ENCODE measurements at regions not wholly inside any gene's neighbourhood (a gene's known extent, or its start where the extent isn't known, plus 50 kb on each side); places are given as distances from the start of the nearest gene placed in this dataset.
"Not testable (repeated sequence)": the region's sequence is repeated elsewhere in the genome, so short reads cannot be mapped to it uniquely, and the experiment has no call there.

DNA sequence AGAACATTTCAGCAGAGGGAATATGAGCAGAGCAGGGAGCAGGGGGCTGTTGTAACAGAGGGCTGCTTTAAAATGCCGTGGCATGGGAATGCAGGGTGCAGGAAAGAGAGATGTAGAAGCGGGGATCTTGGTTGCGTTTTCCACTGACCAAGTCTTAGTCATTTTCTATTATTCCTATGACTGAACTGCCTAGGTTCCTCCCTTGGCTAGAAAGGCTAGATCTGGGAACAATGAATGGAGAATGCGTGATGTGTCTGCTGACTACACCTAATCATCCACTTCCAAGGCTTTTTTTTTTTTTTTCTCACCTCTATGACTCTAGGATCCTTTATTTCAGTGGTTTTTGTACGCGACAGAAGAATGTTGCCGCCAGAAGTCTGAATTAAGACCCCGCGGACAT lies 607.4 kb upstream of the TBL1XR1 start:
- no peak for DNase-seq (ENCODE audit: low read depth in 2 of 2)

DNA sequence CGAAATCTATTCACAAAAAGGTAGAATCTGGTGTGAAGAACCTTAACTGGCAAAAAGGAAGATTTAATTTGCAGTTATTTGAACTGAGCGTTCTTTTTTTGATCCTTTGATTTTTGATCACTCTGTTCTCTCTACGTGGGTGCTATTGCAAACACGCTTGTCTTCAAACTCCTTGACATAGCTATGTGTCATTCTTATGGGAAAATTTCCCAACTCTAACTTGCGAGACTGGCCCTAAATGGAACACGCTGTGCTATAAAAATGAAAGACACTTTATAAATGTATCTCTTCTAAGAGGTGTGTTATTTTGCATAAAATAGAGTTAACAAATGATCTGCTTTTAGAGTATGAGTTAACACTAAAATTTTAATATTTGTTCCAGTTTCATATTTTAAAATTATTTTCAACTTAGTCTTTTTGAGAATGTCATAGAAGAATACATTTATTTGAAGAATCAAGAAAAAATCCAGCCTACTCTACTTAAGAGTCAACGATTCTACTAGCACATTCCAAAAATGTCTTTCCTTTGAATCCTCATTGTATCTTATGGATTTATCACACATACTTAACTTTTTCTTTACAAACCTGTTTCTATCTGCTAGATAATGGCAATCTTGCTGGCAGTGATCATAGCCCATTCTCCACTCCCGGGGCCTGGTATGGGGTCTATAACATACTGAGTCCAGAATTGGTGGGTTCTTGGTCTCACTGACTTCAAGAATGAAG lies 610.0 kb upstream of the TBL1XR1 start:
- DNase-seq (ENCODE audit: low read depth in 2 of 2): no peak

DNA sequence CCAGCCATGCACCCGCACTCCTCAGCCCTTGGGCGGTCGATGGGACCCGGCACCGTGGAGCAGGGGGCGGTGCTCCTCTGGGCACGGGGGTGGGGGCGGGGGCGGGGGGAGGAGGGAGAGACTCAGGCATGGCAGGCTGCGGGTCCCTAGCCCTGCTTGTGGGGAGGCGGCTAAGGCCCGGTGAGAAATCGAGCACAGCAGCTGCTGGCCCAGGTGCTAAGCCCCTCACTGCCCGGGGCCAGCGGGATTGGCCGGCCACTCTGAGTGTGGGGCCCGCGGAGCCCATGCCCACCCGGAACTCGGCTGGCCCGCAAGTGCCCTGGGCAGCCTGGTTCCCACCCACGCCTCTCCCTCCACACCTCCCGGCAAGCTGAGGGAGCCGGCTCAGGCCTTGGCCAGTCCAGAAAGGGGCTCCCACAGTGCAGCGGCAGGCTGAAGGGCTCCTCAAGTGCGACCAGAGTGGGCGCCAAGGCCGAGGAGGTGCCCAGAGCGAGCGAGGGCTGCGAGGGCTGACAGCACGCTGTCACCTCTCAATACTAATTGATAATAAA lies 611.7 kb upstream of the TBL1XR1 start:
- not testable (repeated sequence) for DNase-seq (ENCODE audit: low read depth in 2 of 2)

DNA sequence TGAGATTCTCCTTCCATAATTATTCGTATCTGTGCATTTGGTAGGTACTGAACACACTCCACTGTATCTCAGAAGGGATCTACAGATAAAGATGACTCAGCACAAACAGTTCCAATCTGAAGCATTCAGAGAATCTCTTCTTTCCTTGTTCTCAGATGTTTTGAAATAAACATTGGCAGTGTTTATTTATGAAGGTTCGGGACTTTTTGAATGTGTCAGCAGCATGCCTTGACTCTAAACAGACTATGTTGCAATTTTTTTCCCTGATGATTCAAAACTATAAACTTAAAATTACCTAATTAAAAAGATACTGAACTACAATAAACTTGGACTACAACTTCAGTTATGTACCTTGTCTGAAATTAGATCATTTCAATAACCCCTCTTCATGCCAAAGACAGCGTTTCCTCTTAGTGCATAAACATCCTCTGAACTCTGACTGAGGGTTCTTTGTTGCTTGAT lies 612.9 kb upstream of the TBL1XR1 start:
- DNase-seq (ENCODE audit: low read depth in 2 of 2): peak; percentile 86 to 91

DNA sequence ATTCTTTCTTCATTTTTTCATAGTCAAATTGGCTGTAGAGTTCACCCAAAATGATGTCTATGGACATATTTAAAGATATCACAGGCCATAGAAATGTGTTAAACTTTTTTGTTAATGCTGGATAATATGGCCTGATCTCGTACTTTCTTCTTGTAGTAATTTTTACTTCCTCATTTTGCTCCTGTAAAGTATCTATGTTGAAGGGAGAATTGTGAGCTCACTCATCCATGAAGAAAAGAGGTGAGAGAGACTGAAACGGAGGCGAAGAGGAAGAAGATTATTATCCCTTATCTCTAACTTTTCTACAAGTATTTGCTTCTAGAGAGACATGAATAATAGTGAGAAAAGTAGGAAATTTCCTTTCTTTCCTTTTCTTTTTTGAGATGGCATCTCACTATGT lies 613.8 kb upstream of the TBL1XR1 start:
- no peak for DNase-seq (ENCODE audit: low read depth in 2 of 2)

DNA sequence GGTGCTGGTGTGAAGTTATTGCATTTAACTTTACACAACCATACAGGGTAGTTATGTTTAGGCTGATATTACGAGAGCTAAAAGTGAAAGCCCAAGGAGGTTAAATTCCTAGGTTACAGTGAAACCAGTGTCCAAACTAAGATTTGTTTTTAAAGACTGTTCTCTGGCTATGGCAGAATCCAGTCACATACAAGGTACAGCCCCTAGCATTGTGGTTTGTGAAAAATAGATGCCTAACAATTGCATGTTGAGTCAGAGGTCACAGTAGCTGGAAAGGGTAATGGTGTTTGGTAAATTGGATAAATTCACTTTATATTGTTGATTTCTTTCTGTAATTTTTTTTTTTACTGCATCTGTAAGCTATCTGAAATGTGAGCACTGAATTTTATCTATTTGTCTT lies 614.6 kb upstream of the TBL1XR1 start:
- DNase-seq (ENCODE audit: low read depth in 2 of 2): peak; percentile 34 to 49

DNA sequence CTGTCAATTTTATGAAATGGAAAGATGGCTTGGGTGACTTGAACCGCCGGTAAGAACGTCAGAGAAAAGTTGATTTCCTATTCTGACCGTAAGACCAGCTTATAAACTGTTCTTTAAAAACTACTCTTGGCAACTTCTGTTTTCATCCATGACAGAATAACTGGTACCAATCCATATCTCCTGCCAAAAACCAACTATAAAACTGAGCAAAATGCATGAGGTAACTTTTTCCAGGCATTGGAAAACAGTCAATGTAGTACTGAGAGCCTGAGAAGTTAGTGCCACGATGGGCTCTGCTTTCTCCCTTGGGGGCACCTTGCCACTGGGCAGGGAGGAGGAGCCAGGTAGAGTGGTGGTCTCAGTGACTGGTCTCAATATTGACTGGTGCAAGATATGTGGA lies 615.2 kb upstream of the TBL1XR1 start:
- DNase-seq (ENCODE audit: low read depth in 2 of 2): peak in 1 of 2 donors; percentile 83

DNA sequence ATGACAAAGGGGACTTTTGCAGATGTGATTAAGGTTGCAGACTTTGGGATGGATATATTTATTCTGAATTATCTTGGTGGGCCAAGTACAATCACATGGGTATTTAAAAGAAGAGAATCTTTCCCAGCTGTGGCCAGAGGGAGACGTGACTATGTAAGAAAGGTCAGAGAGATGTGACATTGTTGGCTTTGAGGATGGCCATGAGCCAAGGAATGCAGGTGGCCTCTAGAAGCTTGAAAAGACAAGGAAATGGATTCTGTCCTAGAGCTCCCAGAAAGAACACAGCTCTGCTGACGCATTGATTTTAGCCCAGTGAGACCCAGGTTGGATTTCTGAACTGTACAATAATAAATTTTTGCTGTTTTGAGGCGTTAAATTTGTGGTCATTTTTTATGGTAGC lies 616.0 kb upstream of the TBL1XR1 start:
- peak; percentile 57 to 96 for DNase-seq (ENCODE audit: low read depth in 2 of 2)

DNA sequence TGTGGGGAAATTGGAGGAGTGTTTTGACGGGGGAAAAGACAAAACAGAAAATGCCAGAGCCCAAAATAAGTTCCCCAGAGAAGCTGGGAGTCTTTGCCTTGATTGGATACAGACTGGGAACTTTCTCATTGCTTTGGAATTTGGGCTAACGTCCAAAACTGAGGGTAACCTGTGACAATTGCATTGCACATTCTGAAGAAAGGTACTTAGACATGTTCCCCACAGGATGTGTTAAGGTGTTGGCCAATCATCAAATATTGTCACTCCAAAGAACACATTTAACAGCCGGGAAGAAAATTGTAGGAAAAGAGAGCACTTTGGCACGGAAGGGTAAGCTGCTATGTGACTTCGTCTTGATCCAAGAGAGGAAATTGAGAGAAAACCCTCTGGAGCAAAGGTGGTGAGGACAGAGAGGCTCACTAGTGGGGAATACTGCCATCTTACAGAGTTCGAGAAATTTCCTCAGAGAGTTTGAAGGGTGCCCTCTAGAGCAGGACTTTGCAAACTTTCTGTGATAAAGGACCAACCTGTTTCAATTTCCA lies 619.5 kb upstream of the TBL1XR1 start:
- DNase-seq (ENCODE audit: low read depth in 2 of 2): peak in 1 of 2 donors; percentile 79

DNA sequence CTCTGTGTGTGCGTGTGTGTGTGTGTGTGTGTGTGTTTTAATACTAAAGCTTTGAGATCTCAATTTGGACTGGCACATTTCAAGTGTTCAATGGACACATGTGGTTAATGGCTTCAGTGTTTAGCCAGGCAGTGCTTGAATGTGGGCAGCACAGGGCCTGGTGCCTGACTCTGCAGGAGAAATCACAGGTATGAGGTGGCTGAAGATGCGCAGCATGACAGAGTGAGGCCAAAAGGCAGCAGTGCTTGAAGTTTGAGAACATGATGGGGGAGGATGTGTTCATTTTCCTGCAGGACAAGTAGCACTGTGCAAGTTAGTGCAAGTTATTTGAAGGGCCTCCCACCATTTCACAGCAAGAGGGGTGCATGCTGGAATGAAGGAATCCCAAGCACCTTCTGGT lies 620.5 kb upstream of the TBL1XR1 start:
- DNase-seq (ENCODE audit: low read depth in 2 of 2): no peak

DNA sequence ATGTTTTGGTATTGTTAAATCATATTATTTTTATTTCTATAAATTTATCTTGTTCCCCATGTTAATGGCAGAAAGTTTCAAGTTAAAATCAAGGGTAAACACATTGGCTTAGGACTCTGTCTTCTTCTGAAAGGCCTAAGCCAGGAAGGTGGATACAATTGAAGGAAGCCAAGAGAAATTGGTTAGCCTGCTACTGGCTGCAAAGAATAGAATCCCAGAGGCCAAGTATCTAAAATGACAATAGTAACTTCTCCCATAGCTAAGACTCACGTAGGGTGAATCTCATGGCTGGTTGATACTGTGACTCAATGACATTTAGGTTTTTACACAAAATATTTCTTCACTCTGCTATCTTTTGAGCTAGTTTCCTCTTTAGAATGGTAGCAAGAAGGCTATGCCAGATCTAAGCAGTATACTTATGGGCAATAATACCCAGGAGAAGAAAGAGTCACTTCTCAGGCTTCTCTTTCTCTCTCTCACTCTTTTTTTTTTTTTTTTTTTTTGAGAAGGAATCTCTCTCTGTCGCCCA lies 621.5 kb upstream of the TBL1XR1 start:
- DNase-seq (ENCODE audit: low read depth in 2 of 2): peak in 1 of 2 donors; percentile 62

DNA sequence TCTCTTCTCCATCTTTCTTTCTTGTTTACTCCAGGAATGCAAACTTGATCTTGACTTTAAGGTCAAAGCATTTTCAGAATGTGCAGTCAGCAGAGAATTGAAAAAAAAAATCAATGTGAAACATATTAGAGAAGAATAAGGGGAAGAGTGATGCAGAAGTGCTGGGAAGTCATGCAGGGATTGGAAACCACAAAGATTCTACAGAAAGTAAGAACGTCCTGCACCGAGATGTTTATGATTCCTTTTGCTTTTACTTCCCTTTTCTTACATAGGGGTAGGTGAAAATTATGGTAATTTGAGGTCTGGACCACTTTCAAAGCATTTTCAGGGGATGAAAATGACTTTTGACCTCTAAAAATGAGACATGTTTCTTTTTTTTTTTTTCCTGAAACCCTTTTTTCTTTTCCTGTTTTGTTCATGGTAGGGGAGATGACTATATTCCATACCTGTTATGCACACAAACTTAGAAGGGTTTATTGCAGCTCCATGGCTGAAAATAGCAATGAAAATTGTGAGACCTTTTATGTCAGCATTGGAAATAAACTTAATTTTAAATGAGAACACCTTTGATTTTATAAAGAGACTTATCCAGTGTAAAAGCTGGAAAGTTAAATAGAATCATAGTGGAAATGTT lies 623.5 kb upstream of the TBL1XR1 start:
- DNase-seq (ENCODE audit: low read depth in 2 of 2): peak in 1 of 2 donors; percentile 19

DNA sequence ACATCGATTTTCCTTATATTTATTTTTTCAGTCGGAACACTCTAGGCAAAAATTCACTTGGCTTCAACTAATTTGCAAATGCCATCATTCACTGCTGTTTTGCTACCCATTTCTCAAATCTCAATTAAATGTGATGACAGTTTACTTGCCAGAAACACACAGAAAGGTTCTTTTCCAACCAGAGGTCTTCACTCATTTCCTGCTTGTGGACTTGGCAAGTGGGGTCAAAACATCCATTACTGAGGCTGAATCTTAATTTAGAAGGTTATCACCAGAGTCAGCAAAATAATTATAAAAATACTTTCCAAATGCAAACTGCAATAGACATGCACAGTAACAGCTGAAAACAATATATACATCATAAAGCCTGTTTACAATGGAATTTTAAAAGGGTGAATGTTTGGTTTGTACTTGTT lies 625.4 kb upstream of the TBL1XR1 start:
- peak in 1 of 2 donors; percentile 29 for DNase-seq (ENCODE audit: low read depth in 2 of 2)

DNA sequence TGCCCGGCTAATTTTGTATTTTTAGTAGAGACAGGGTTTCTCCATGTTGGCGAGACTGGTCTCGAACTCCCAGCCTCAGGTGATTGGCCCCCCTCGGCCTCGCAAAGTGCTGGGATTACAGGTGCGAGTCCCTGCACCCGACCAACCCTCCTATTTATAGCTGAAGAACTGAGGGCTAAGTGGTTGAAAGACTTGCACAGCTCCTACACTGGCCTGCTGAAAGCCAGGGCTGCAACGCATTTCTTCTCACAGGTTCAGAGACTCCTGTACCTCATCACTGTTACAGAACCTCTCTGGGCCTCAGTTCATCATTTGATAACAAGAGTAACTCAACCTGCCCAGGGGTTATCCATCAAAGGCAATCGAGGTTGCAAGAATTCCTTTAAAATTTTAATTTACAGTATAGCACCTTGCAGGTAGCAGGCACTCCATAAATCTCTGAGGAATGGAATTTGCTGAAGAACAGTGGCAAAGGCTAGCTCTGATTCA lies 626.5 kb upstream of the TBL1XR1 start:
- DNase-seq (ENCODE audit: low read depth in 2 of 2): no peak

DNA sequence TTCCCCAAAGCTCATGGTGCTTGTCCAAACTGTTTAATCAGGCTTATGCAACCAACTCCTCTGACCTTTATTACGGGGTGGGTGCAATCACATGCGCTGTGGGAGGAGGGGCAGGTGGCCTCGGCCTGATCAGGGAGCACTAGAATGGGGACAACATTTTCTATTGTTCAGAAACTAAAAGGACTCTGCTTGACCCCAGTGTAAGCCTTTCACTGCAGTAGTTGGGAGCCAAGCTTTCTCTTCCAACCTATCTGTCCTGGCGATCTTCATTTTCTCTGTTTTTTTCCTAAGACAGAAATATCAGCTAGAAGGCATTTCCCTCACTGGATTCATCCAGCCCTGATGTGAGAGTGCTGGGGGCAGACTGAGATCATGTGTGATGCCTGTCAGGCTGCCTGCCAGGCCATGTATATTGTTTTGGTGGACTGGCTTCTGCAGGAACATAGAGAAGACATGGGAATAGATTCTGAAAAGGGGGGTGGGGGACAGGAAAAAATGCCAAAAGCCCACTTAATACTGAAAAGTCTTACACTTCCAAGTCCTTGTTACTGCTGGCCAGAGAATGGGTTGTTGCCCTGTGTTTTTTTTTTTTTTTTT lies 627.0 kb upstream of the TBL1XR1 start:
- peak; percentile 89 to 96 for DNase-seq (ENCODE audit: low read depth in 2 of 2)

DNA sequence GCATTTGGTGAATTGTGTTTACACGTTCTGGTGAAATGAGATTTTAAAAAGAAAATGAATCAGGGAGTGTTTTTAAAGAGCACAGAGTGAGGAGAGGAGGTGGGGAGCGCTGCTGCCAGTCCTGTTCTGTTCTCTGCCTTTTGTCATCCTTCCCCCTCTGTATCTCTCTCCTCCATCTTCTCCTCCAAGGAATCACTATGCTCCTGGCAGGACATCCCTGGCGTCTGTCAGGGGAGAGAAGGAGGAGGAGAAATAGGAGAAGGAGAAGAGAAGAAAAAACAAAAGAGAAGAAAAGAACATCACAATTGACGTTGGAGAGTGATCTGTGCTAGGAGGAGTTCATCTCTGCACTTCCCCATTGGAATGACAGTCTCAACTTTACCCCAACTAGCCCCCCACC lies 627.6 kb upstream of the TBL1XR1 start:
- DNase-seq (ENCODE audit: low read depth in 2 of 2): no peak

DNA sequence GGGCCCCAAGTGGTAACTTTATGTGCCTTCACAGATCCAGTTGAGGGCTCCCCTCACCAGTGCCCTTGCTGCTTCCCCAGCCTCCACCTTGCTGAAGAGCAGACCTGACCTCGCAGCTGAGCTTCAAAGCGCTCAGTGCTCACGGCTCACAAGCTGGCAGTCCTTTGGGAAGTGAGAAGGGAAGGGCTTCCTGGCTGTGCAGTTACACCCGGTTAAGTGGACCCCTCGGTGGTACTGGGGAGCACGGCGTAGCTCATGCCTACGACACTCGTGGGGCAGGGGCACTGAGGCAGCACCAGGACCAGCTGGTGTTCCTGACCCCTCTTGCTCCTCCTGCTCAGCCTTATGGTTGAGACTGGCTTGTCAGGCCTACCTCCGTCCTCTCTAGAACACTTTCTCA lies 629.0 kb upstream of the TBL1XR1 start:
- no peak for DNase-seq (ENCODE audit: low read depth in 2 of 2)

DNA sequence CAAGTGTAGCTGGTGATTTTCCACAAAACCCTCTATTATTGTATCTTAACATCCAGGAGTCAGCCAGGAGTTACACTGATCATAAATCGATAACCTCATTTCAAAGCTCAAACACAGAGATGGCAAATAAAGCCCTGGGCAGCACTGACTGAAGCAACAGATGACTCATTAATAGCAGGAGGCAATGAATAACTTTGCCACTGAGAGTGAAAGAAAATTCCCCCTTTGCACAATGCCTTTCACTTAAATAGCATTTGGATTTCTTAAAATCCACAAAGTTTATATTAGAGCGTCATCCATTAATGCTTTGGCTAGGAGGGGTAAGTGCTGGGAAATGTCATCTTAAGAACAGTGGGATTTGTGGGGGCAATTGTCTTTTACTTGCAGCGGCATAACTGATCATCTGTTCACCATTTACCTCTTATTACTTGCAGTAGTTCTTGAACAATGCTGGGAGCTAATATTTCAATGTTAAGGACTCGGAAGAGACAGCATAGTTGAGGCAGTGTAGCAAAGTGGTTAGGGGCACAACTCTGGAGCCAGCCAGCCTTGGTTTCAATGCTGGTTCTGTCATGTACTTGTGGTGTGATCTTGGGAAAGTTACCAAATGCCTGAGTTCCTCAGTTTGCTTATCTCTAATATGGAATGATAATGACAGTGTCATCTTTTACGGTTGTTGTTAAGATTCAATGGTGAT lies 630.4 kb upstream of the TBL1XR1 start:
- peak; percentile 66 to 76 for DNase-seq (ENCODE audit: low read depth in 2 of 2)

DNA sequence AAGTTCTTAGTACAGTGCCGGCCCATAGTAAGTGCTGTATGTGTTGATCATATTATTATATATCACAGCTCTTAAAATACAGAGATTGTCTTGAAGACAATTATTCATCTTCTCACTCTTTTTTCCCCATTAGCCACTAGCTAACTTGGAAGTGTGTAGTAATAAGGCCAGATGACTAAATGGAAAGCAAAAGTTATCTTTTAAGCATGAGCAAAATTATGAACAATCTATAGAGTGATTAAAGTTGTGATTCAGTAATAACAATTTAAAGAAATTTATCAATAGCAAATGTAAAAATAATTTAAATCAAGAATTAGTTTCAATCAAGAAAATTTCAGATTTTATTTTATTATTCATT lies 630.9 kb upstream of the TBL1XR1 start:
- DNase-seq (ENCODE audit: low read depth in 2 of 2): no peak

DNA sequence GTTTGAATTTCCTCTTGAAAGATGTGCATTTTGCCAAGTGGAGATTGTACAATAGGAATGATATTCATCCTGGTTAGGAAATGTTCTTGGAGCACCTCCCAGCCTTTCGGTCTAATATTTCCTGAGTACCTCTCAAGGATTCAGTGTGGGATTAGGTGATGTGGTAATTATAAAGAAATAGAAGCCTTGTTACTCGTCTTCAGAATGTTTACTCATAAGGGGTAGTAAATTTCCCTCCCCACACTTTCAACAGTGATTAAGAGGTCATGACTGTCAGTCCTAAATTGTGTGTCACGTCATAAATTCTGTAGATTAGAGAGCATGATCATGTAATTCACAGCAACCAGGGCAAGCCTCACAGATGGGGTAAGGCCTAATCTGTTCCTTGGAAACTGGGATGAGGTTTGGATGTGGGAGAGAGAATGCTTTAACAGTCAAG lies 633.1 kb upstream of the TBL1XR1 start:
- peak in 1 of 2 donors; percentile 61 for DNase-seq (ENCODE audit: low read depth in 2 of 2)

DNA sequence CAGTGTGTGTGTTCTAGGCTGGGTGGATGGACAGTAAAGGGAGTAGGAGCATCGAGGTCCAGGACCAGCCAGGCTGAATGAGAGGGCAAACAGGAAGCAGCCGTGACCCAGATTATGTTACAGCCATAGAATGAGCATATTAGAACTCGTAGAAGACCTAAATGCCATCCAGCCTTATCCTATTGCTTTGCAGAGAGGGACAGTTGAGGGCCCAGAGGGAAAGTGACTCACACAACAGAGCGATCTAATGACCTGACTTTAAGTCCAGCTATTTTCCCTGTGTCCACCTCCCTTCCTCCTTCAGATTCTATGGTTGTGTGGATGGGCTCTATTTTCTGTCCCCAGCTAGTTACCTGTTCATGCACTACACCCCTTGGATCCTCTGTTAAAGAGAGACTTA lies 634.1 kb upstream of the TBL1XR1 start:
- peak in 1 of 2 donors; percentile 36 for DNase-seq (ENCODE audit: low read depth in 2 of 2)

Measured in lung microvascular endothelial cell (primary cell).